ENCODE measurements at regions not wholly inside any gene's neighbourhood (a gene's known extent, or its start where the extent isn't known, plus 50 kb on each side); places are given as distances from the start of the nearest gene placed in this dataset.

GRCh38 chr7:38002689-38003088, 82.2 kb downstream of the EPDR1 start:
- Histone ChIP-seq H3K27me3 (ENCODE audit: control insufficient read depth, insufficient read depth, low read length) (no peaks in the 10 kb centered on the region), H3K4me3 (ENCODE audit: low read length) (no peak overlapping the region), H3K36me3 (ENCODE audit: control insufficient read depth, insufficient read depth, low read length) (no peaks in the 10 kb centered on the region), H3K4me1 (ENCODE audit: control insufficient read depth, insufficient read depth, low read length) (no peaks in the 10 kb centered on the region), H3K9me3 (ENCODE audit: control insufficient read depth, low read depth, low read length) (no peaks in the 10 kb centered on the region), H3K27ac (ENCODE audit: low read length) (no peak overlapping the region)
- 80% methylated on average over 1 of the region's 3 CpGs for WGBS (ENCODE audit: insufficient coverage, low lambda C conversion rate)
- DNase-seq = no peak

DNA sequence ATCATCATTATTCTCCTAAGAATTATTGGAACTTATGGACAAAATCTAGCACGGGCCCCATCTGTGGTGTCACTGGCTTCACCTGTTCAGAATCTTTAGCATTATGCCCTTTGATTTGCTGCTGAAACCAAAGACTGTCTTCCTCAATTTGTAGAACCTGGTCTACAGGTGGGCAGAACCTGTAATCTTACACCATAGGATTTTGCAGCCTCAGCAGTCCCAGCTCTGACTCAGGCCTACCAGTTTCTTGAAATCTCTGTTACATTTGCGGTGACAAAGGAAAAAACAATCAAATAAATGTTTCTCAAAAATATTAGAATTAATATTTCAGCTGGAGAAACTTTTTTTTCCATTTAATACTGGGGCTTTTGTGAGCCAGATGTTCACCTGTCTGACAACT, 86.1 kb downstream of the EPDR1 start:
- H3K36me3 ChIP-seq (ENCODE audit: control insufficient read depth, insufficient read depth, low read length) = no peaks in the 10 kb centered on the region
- DNase-seq = no peak
- H3K4me3 ChIP-seq (ENCODE audit: low read length) = no peak overlapping the region
- no peaks in the 10 kb centered on the region for H3K27me3 ChIP-seq (ENCODE audit: control insufficient read depth, insufficient read depth, low read length)
- H3K9me3 ChIP-seq (ENCODE audit: control insufficient read depth, low read depth, low read length) = no peaks in the 10 kb centered on the region
- H3K4me1 ChIP-seq (ENCODE audit: control insufficient read depth, insufficient read depth, low read length) = no peaks in the 10 kb centered on the region
- no peak overlapping the region for H3K27ac ChIP-seq (ENCODE audit: low read length)
- WGBS (ENCODE audit: insufficient coverage, low lambda C conversion rate) = 80% methylated on average over 1 of the region's 2 CpGs

GRCh38 chr7:38007096-38007495, 86.7 kb downstream of the EPDR1 start:
- DNase-seq = no peak
- H3K4me3 ChIP-seq (ENCODE audit: low read length) = no peak overlapping the region
- H3K9me3 ChIP-seq (ENCODE audit: control insufficient read depth, low read depth, low read length) = no peaks in the 10 kb centered on the region
- H3K27me3 ChIP-seq (ENCODE audit: control insufficient read depth, insufficient read depth, low read length) = no peaks in the 10 kb centered on the region
- H3K4me1 ChIP-seq (ENCODE audit: control insufficient read depth, insufficient read depth, low read length) = no peaks in the 10 kb centered on the region
- H3K36me3 ChIP-seq (ENCODE audit: control insufficient read depth, insufficient read depth, low read length) = no peaks in the 10 kb centered on the region
- H3K27ac ChIP-seq (ENCODE audit: low read length) = no peak overlapping the region

DNA sequence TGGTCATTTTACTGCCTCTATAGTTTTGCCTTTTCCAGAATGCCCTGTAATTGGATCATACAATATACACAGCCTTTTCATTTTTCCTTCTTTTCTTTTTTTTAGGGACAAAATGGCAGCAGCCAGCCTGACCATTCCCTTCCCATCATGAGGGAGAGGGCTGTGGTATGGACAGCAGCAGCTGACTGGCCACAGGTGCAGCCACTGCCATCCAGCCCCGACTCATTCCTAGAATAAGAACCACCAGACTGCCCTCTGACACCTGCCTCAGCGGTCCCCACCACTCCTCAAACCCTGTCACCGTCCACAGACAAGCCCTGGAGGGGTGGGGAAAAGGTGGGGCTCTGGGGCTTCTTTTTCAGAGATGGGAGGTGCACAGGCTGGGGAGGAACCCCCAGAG, 92.8 kb downstream of the EPDR1 start:
- H3K27ac ChIP-seq (ENCODE audit: low read length) = no peak overlapping the region
- H3K9me3 ChIP-seq (ENCODE audit: control insufficient read depth, low read depth, low read length) = no peaks in the 10 kb centered on the region
- H3K36me3 ChIP-seq (ENCODE audit: control insufficient read depth, insufficient read depth, low read length) = no peaks in the 10 kb centered on the region
- no CpG with 5 or more reads among the region's 3 CpGs for WGBS (ENCODE audit: insufficient coverage, low lambda C conversion rate)
- H3K27me3 ChIP-seq (ENCODE audit: control insufficient read depth, insufficient read depth, low read length) = no peaks in the 10 kb centered on the region
- no peaks in the 10 kb centered on the region for H3K4me1 ChIP-seq (ENCODE audit: control insufficient read depth, insufficient read depth, low read length)
- no peak for DNase-seq
- no peak overlapping the region for H3K4me3 ChIP-seq (ENCODE audit: low read length)

- Histone ChIP-seq H3K36me3 (ENCODE audit: control insufficient read depth, insufficient read depth, low read length) (no peaks in the 10 kb centered on the region), H3K9me3 (ENCODE audit: control insufficient read depth, low read depth, low read length) (no peaks in the 10 kb centered on the region), H3K4me1 (ENCODE audit: control insufficient read depth, insufficient read depth, low read length) (no peaks in the 10 kb centered on the region), H3K4me3 (ENCODE audit: low read length) (no peak overlapping the region), H3K27me3 (ENCODE audit: control insufficient read depth, insufficient read depth, low read length) (no peaks in the 10 kb centered on the region), H3K27ac (ENCODE audit: low read length) (no peak overlapping the region)
- no peak for DNase-seq
- 90% methylated on average over 2 of the region's 3 CpGs for WGBS (ENCODE audit: insufficient coverage, low lambda C conversion rate)
Measured at GRCh38 chr7:38016567-38016966, 96.1 kb downstream of the EPDR1 start.

DNA sequence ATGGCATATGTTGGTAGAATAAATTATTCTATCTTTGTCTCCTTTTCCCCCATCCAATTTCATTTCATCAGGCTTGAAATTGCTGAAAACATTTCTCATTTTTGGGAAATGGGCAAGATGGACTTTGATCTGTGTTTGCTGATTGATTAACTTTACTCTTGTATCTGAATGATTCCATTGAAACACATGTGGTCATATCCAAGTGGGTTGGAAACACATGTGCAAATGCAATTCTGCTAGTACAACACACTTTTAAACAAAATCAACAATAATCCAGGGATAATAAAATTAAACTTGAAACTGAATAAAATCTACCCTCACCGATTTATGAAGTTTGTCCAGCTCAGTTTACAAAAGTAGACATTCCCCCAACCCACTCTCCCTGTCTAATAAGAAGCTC, 96.9 kb downstream of the EPDR1 start:
- no peaks in the 10 kb centered on the region for H3K36me3 ChIP-seq (ENCODE audit: control insufficient read depth, insufficient read depth, low read length)
- no peaks in the 10 kb centered on the region for H3K9me3 ChIP-seq (ENCODE audit: control insufficient read depth, low read depth, low read length)
- no peak overlapping the region for H3K4me3 ChIP-seq (ENCODE audit: low read length)
- no CpG with 5 or more reads among the region's 1 CpG for WGBS (ENCODE audit: insufficient coverage, low lambda C conversion rate)
- no peak overlapping the region for H3K27ac ChIP-seq (ENCODE audit: low read length)
- H3K27me3 ChIP-seq (ENCODE audit: control insufficient read depth, insufficient read depth, low read length) = no peaks in the 10 kb centered on the region
- no peak for DNase-seq
- H3K4me1 ChIP-seq (ENCODE audit: control insufficient read depth, insufficient read depth, low read length) = no peaks in the 10 kb centered on the region

DNA sequence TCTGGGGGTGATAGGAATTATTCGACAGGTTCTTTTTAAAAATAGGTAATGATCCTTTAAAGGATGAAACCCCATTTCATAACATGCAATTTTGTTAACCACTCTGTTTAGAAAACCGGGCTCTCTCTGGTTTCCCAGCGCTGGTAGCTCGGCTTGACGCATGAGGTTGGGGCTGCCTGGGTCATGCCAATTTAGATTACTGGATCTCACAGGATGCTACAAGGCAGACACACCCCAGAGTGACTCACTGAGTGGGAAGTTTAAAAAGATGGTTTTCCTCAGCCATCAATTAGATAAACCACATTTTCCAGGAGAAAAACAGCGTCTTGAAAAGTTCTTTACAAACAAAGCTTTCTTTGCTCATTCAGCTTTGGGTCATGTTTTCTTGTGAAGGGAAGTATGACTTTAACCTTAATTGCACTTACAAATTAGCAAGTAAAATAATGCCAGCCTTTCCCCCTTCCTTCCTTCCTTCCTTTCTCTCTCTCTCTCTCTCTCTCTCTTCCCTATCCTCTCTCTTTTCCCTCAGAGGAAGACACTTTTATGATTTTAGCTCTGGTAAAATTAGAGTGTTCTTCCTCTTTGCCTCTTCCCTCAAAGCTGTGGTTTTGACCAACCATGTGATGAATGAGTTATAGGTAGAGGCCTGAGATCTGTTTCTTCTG, 99.8 kb downstream of the EPDR1 start:
- no peak overlapping the region for H3K27ac ChIP-seq (ENCODE audit: low read length)
- no peaks in the 10 kb centered on the region for H3K4me1 ChIP-seq (ENCODE audit: control insufficient read depth, insufficient read depth, low read length)
- DNase-seq = no peak
- H3K27me3 ChIP-seq (ENCODE audit: control insufficient read depth, insufficient read depth, low read length) = no peaks in the 10 kb centered on the region
- no peaks in the 10 kb centered on the region for H3K9me3 ChIP-seq (ENCODE audit: control insufficient read depth, low read depth, low read length)
- WGBS (ENCODE audit: insufficient coverage, low lambda C conversion rate) = 89% methylated on average over 1 of the region's 6 CpGs
- H3K36me3 ChIP-seq (ENCODE audit: control insufficient read depth, insufficient read depth, low read length) = no peaks in the 10 kb centered on the region
- no peak overlapping the region for H3K4me3 ChIP-seq (ENCODE audit: low read length)

DNA sequence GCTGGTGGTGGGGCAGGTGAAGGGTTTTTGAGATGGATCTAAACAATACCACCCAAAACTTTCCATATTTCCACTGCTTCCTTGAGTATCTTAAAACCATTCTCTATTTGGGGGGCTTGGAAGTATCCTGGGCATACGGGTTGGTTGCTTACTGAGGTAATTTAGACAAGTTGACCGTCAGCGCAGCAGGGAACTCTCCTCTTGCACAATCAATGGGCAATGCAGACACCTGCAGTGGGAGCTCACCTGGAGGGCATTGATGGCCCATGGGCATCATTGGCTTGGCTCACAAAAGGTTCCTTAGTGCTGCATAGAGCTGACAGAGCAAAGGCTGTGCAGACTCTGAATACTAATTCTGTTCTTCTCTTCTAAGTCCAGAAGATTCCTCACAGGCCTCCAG, 101.5 kb downstream of the EPDR1 start:
- Histone ChIP-seq H3K4me1 (ENCODE audit: control insufficient read depth, insufficient read depth, low read length) (no peaks in the 10 kb centered on the region), H3K9me3 (ENCODE audit: control insufficient read depth, low read depth, low read length) (no peaks in the 10 kb centered on the region), H3K36me3 (ENCODE audit: control insufficient read depth, insufficient read depth, low read length) (no peaks in the 10 kb centered on the region), H3K27me3 (ENCODE audit: control insufficient read depth, insufficient read depth, low read length) (no peaks in the 10 kb centered on the region), H3K4me3 (ENCODE audit: low read length) (no peak overlapping the region), H3K27ac (ENCODE audit: low read length) (no peak overlapping the region)
- no CpG with 5 or more reads among the region's 3 CpGs for WGBS (ENCODE audit: insufficient coverage, low lambda C conversion rate)
- DNase-seq = no peak

- Histone ChIP-seq H3K36me3 (ENCODE audit: control insufficient read depth, insufficient read depth, low read length) (no peaks in the 10 kb centered on the region), H3K4me3 (ENCODE audit: low read length) (no peak overlapping the region), H3K4me1 (ENCODE audit: control insufficient read depth, insufficient read depth, low read length) (no peaks in the 10 kb centered on the region), H3K27ac (ENCODE audit: low read length) (no peak overlapping the region), H3K9me3 (ENCODE audit: control insufficient read depth, low read depth, low read length) (no peaks in the 10 kb centered on the region), H3K27me3 (ENCODE audit: control insufficient read depth, insufficient read depth, low read length) (no peaks in the 10 kb centered on the region)
- DNase-seq = no peak
- no CpG with 5 or more reads among the region's 1 CpG for WGBS (ENCODE audit: insufficient coverage, low lambda C conversion rate)
Measured at GRCh38 chr7:38025815-38026214, 105.4 kb downstream of the EPDR1 start.

DNA sequence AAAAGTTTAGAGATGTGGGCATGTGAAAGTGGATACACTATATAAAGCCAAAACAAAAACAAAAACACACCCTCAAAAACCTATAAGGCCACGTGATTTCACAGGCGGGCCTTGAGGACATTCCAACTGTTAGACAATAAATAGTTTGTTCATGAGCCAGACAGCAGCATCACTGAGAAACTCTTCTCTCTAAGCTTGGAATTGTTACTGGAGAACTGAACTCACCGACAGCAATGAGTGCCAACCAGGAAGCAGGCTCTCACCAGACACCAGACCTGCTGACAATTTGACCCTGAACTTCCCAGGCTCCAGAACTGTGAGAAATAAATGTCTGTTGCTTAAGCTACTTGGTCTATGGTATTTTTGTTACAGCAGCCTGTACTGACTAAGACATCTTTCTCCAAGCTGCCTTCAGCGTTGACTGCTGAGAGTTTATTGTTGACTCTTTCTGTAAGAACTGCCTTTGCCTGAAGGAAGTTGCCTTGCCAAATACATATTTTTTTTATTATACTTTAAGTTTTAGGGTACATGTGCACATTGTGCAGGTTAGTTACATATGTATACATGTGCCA, 107.5 kb downstream of the EPDR1 start:
- Histone ChIP-seq H3K27ac (ENCODE audit: low read length) (no peak overlapping the region), H3K36me3 (ENCODE audit: control insufficient read depth, insufficient read depth, low read length) (no peaks in the 10 kb centered on the region), H3K9me3 (ENCODE audit: control insufficient read depth, low read depth, low read length) (no peaks in the 10 kb centered on the region), H3K4me1 (ENCODE audit: control insufficient read depth, insufficient read depth, low read length) (no peaks in the 10 kb centered on the region), H3K27me3 (ENCODE audit: control insufficient read depth, insufficient read depth, low read length) (no peaks in the 10 kb centered on the region), H3K4me3 (ENCODE audit: low read length) (no peak overlapping the region)
- no CpG with 5 or more reads among the region's 4 CpGs for WGBS (ENCODE audit: insufficient coverage, low lambda C conversion rate)
- no peak for DNase-seq

Measured in large intestine (tissue), 3 donors.